GM19463 (cell line): ENCODE measurements at regions not wholly inside any gene's neighbourhood (a gene's known extent, or its start where the extent isn't known, plus 50 kb on each side); places are given as distances from the start of the nearest gene placed in this dataset.

Experiments
- ATAC-seq: cut with Tn5 transposase; IDR thresholded peaks from one replicate; pipeline ENCODE4 v1.9.1; 2021; ENCODE audit warnings: mild to moderate bottlenecking, moderate library complexity; ENCODE audit not compliant: unreplicated experiment

- no peak for ATAC-seq
Measured at GRCh38 chr16:35252356-35252936, 1793.0 kb downstream of the TP53TG3F start.

- ATAC-seq, result no peak
Measured at GRCh38 chr16:35255186-35255803, 1795.9 kb downstream of the TP53TG3F start.

- ATAC-seq, result no peak
Measured at GRCh38 chr16:35255816-35256215, 1796.4 kb downstream of the TP53TG3F start.

GRCh38 chr16:35258381-35258780 is 1799.0 kb downstream of the TP53TG3F start:
- ATAC-seq, result no peak

GRCh38 chr16:35295856-35296255 is 1836.4 kb downstream of the TP53TG3F start:
- no peak for ATAC-seq

GRCh38 chr16:35296962-35297653 is 1837.7 kb downstream of the TP53TG3F start:
- no peak for ATAC-seq

- ATAC-seq, result no peak
Measured at GRCh38 chr16:35298460-35299243, 1839.2 kb downstream of the TP53TG3F start.

GRCh38 chr16:35302859-35303258 is 1843.4 kb downstream of the TP53TG3F start:
- ATAC-seq, result no peak

- no peak for ATAC-seq
Measured at GRCh38 chr16:35305476-35305875, 1846.1 kb downstream of the TP53TG3F start.

GRCh38 chr16:35306915-35307314 is 1847.5 kb downstream of the TP53TG3F start:
- ATAC-seq, result no peak

GRCh38 chr16:35308674-35309073 is 1849.3 kb downstream of the TP53TG3F start:
- no peak for ATAC-seq

- ATAC-seq, result no peak
Measured at GRCh38 chr16:35310999-35311398, 1851.6 kb downstream of the TP53TG3F start.

- no peak for ATAC-seq
Measured at GRCh38 chr16:35311475-35311874, 1852.1 kb downstream of the TP53TG3F start.

GRCh38 chr16:35314298-35314697 is 1854.9 kb downstream of the TP53TG3F start:
- ATAC-seq, result no peak

- ATAC-seq, result no peak
Measured at GRCh38 chr16:35319536-35320192, 1860.3 kb downstream of the TP53TG3F start.

GRCh38 chr16:35325936-35326335 is 1866.5 kb downstream of the TP53TG3F start:
- ATAC-seq, result no peak

GRCh38 chr16:35339337-35339736 is 1879.9 kb downstream of the TP53TG3F start:
- ATAC-seq, result no peak

- ATAC-seq, result no peak
Measured at GRCh38 chr16:35342012-35342411, 1882.6 kb downstream of the TP53TG3F start.

- no peak for ATAC-seq
Measured at GRCh38 chr16:35344012-35344762, 1884.8 kb downstream of the TP53TG3F start.

GRCh38 chr16:35352431-35352830 is 1893.0 kb downstream of the TP53TG3F start:
- no peak for ATAC-seq
